ENCODE measurements at regions not wholly inside any gene's neighbourhood (a gene's known extent, or its start where the extent isn't known, plus 50 kb on each side); places are given as distances from the start of the nearest gene placed in this dataset.

DNA sequence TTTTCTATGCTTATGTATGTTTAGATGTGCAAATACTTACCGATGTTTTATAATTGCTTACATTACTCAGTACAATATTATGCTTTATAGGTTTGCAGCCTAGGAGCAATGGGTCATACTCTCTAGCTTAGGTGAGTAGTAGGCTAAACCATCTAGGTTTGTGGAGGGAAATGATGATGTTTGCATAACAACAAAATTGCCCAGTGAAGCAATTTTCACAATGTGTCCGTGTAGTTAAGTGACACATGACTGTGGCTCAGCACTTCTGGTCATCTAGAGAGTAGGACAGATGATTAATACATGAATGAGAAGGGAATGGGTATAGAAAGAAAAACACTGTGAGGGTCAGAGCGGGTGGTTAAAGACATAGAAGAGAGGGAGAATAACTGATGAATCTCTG lies 2116.2 kb upstream of the PIK3C3 start:
- no peak for DNase-seq

DNA sequence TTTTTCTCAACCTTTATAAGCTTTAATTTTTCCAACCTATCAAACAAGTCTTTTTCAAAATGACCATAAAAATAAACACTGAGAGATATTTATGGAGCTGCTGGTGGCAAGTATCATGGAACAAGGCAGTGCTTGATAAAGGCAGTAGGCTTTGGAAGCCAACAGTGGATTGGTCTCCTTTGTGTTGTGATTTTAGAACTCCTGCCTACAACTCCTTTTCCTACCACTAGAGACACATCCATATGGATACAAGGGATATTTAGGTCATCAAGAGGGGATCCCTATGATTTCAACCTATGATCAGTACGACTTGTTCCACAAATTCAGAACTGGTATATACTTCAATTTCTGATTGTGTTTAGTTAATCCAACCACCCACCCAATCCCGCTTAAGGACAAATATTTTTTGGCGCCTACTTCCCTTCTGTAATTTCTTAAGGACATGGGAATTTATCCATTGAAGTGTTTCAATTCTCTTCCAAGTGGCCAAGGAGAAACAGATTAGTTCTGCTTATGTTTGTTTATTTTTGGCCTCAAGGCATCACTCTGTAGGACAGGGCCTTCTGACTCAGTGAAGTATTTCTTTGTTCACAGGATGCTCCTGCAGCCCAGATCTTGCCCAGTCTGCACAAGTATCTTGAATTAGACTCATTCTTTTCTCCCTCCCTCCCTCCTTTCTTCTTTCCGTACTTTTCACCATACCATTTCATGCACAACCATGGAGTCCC lies 2119.6 kb upstream of the PIK3C3 start:
- DNase-seq, result no peak

DNA sequence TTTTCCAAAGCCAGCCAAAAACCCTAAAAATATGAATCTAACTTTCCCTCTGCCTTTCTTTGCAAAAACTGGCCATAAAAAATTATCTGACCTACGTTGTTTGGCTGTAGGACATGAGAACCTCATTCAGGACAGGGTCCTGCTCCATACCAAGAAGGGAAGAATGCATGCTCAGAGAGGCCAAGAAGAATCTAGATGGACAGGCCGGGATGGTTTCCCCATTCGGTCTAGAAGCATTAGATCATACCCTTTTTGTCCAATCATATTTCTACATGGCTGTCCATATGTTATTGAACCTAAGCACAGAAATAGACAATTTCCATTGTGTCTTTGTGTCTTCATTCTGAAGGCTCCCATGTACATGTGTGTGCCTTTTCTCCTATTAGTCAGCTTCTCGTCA lies 2120.4 kb upstream of the PIK3C3 start:
- no peak for DNase-seq

DNA sequence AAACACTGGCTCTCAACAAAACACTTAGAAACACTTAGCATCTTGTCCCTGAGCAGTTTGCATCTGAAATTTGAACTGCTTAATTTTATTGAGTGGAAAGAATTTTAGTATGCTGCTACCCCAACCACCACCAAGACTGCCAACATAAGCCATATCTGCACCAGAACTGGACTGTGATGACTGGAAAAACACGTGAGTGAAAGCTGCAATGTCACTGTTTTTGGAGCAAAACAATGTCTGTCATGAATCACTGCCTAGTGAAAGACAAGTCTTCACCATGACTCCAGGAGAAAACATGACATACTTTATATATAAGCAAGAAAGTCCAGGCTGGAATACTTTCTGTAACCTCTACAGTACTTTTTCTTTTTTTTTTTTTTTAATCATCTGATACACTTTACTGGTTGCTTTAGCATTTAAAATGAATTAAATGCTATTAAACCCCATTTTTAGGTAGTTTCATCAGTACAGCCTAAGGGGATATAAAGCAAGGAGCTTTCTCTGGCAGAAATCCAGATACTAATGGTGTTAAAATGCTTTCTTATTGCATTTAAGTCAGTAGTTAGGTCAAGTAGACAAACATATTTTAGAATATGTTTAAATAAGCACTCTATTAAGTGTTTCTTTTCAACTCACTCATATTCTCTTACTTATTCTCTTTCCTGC lies 2129.4 kb upstream of the PIK3C3 start:
- DNase-seq, result peak; percentile 12 to 84 (median 58)

DNA sequence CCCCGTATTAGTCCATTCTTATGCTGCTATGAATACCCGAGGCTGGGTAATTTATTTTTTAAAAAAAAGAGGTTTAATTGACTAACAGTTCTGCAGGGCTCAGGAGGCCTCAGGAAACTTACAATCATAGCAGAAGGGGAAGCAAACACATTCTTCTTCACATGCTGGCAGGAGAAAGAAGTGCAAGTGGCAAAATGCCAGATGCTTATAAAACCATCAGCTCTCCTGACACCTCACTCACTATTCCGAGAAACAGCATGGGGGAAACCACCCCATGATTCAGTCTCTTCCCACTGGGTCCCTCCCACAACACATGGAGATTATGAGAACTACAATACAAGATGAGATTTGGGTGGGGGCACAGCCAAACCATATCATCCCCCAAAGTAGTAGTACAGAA lies 2148.5 kb upstream of the PIK3C3 start:
- peak in 1 of 3 experiments; percentile 19 for DNase-seq

DNA sequence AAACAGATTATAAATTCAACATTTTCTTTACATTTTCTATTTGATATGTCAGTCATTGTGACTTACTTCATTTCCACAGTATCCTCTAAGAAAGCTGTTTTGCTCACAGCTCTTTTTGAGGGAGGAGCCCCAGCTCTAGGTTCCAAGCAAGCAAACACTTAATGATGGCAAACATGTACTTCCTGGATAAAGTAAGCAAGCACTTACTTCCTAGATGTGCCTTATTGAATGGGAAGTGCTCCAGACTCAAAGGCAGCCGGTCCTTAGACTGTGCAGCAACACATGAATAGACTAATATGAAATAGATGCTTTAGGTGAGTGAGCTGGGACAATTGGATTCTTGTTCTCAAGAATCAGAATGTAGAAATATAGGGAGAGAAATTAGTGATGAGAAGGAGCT lies 2149.8 kb upstream of the PIK3C3 start:
- DNase-seq, result no peak

DNA sequence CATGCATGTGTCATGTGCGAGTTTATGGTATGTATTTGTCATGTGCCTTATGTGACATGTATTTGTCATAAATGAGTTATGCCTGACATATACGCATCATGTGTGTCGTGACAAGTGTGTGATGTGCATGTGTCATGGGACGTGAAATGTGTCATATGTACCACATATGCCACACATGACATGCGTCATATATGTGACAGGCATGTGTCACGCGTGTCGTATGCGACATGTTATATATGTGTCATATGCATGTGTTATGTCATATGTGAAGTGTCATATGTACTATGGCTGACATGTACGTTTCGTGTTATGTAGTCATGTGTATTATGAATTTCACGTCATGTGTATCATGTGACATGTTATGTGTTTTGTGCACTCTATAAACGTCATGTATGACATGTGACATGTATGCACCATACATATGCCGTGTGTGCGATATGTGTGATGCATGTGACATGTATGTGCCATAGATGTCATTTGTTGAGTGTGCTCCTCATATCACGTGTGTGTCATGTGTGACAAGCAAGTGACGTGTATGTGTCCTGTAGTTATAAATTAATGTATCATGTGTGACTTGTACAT lies 2152.3 kb upstream of the PIK3C3 start:
- DNase-seq, result no peak

DNA sequence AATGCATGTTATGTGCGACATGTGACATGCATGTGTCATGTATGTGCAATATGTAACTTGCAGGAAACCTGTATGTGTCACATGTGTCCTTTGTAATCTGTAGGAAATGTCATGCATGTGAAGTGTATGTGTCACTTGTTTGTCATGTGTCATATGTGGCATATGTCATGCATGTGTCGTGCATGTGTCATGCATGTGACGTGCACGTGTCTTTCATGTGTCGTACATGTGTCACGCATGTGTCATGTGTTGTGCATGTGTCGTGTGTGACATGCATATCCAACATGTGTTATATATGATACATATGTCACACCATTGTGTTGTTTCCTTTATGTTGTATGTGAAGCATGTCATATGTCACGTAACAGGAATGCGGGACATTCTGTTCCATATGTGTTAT lies 2153.2 kb upstream of the PIK3C3 start:
- DNase-seq, result no peak

DNA sequence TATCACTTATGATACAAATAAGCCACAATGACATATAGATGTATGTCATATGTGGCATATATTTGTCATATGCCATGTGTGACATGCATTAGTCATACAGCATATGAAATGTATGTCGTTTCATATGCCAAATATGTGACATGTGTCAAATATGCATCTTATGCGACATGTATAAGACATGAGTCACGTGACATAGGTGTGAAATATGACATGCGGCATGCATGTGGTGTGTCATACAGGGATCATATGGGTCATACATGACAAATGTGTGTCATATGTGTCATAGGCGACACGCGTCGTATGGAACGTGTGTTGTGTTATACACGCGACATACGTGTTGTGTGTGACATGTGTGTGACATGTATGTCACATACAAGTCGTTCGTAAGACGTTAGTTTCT lies 2154.0 kb upstream of the PIK3C3 start:
- no peak for DNase-seq

DNA sequence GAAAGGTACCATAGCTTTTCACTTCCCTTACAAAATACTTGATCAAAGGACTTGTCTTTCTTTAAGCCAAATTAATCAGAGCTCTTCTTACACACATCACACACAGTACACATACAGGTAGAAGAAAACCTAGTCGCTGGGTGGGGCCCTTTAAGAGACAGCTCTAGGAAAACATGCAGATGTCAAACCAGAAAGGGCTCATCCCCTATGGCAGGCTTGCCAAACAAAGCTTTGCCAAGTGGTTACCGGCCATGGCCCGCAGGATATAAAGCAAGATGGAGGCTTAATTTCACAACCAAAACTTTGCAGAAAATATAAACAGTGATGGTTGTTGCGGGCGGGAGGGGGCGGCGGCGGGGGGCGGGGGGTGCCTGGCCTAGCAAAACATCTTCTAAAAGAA lies 2156.0 kb upstream of the PIK3C3 start:
- peak in 2 of 3 experiments; percentile 24 to 26 for DNase-seq

DNA sequence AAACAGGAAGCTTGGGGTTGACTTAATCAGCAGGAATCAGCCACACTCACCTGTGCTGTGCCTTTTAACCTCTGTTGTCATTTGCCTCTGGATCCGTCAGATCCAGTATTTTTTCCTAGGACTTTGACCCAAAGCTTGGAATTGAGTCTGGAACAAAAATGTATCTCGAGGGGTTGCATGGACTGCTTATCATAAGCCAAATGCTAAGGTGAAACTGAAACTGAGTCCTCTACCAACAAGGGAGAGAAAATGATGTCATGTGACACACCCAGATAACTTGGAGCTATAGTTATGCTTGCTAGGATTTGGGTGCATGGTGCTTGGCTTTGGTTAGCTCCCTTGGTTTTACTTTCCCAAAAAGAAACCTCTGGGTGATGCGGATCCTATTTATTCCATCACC lies 2158.6 kb upstream of the PIK3C3 start:
- DNase-seq, result no peak

DNA sequence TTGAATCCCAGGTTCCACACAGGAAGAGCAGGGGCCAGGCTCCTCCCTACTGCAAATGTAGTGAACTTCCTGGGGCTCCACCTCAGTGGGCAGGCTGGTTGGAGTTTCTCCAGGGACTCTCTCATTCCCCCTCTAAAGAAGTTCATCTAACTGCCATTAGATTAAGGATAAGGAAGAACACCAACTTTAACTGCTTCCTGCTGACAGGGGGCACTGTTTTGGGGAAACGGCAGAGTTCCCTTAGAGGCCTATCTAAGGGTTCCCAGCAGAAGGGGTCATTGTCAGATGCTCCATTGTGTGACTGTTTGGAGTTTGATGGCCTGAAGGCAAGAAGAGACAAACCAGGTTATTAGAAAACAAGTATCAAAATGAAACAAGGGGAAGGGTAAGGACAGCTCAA lies 2159.7 kb upstream of the PIK3C3 start:
- DNase-seq, result no peak

DNA sequence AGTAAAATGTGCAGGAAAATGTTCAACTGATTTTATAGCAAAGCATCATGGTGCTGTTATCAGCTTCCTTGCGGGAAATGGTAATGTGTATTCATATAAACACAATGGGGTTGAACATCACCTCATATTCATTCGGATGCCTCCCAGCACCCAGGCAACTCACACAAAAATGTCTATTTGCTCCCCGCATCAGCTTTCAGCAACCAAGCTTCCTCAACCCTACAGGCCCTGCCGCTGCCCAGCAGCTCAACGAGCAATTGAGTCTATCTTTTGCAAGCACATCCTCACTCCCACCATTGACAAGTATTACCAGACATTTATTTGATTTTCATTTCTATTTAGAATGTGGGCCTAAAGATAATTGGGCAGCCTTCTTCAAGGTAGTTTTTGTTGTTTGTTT lies 2161.4 kb upstream of the PIK3C3 start:
- DNase-seq, result no peak

DNA sequence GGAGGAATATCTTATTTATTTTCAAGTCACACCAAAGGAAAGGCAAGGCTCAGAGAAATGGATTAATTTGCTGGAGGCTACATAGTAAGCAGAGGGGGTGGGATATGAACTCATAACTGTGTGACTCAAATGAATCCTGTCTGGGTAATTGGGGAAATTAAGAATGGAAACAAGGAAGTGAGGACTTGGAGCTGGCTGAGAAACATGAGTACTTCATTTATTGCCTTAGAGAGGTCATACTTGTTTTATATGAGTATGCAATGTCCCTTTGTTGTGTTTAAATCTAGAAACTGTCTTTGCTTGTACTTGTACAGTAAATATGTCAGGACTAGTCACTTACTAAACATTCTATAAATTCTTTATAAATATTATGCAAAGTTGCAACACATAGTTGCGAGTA lies 2166.7 kb upstream of the PIK3C3 start:
- no peak for DNase-seq

DNA sequence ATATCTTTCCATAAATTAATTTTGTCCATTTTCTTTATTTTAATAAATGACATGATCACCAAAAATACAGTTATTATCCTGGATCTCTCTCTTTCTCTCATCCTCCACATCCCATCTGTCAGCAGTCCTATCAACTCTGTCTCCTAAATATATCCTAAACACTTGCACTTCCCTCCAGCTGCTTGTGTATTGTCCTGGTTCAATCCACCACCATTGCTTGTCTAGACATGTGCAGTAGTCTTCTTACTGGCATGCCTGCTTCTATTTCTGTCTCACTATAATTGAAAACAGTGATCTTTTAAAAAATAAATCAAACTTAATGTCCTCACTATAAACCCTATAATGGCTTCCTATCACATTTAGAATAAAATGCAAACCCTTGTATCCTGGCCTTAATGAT lies 2168.6 kb upstream of the PIK3C3 start:
- peak in 1 of 3 experiments; percentile 37 for DNase-seq

DNA sequence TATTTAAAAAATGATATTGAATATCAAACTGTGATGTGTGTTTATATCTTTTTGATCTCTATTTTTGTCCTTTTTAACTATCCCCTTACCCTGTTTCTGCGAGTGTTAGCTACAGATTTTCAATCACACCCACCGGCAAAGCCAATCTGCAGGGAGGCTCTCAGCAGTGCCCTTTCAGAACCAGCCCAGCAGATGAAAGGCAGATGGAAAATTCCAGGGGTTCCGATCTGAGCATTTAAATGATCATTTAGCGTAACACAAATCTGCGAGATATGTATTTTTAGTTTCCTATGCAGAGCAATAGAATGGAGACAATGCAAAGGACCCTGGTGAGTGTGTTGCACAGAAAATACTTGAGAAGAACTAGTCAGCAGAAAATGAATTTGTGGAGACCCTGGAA lies 2170.5 kb upstream of the PIK3C3 start:
- DNase-seq, result no peak

DNA sequence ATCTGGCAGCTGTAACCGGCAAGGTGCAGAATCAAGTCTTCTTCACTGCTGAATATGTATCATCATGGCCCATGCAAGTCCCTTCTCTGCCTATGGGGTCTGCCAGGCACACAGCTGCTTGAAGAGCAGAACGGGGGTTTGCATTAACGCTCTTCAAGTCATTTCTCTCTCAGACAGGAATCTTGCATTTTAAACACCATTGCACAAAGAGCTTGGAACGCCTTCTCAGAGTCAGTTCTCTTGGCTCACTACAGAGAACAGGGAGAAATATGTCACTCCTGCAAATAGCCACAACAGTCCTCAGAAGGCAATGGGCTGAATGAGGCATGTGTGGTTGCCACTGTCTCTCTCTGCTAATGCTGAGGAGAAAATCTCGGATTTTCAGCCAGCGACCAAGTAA lies 2173.5 kb upstream of the PIK3C3 start:
- no peak for DNase-seq

DNA sequence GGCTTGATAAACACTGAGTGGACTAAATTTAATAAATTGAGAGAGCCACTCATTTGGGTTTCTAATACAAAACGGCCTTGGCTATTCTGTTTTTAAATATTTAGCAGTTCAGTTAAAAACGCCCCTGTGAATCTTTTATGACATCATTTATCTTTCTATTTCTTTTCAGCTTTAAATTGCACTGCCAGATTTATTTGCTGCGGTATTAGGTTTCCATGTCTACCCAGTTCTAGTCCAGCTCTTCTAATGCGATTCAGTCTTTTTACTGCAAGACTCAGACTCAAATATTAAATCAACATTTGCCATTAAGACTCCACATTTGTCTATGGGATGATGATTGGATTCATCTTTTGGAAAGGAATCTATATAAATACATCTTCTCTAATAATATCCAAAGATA lies 2174.3 kb upstream of the PIK3C3 start:
- DNase-seq, result no peak

DNA sequence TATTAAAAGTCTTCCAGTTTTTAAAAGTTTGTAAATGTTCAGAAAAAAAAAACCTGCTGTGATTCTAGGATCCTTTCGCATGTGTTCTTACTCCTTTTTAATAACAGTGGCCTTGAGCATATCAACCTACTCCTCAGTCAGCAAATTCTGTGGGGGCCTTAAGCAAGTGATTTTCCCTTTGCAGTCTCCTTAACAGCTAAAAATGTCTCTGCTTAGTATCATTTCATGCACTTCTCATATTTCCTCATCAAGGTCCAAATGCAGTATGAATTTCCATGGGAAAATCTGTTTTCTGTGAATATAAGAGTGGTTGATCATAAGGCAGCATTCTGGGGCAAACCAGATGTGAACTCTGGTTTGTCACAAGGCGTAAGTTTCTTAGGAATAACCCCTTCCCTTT lies 2175.1 kb upstream of the PIK3C3 start:
- no peak for DNase-seq

DNA sequence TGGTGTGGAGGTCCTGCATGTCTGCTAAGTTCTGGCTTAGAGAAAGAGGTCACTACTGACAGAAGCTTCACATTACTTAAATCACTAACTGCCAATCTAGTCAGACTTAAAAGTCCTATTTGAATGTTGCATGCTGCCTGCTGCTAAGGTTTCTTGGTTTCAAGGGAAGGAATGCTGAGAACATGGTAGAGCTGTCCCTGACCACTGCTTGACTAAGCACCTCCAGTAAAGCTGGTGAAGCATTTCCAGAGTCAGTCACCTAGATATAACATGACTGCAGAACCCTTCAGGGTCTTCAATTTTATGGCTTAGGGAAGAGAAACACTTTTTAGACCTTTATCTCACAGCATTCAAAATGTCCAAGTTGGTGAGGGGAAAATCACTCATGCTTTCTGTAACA lies 2178.3 kb upstream of the PIK3C3 start:
- DNase-seq, result no peak

DNA sequence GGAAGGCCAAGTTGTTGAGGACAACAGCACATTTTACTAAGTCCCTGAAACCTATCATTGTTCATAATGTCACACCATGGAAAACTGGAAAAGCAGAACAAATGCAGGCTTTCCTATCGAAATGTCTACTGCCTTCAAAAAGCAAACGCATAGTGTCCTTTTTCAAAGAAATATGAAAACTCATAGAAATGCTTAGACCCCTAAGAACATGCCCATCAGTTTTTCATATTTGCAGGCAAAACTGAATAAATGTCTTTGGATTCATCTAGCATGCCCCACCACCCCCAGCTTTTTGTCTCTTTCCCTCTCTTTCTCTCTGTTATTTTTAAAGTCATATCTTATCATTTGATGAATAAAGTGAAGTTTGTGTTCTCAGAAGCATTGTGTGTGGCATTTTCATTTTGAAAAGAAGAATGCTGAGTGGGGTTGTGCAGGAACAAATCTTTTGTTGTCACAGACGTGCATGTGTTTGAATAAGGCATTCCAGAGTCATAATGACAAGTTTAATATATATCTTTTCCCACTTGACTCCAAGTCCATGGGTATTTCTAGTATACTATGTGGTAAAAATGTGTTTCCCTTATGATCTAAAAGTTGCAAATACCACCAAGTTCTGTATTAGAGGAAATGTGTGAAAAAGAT lies 2180.0 kb upstream of the PIK3C3 start:
- DNase-seq, result no peak

DNA sequence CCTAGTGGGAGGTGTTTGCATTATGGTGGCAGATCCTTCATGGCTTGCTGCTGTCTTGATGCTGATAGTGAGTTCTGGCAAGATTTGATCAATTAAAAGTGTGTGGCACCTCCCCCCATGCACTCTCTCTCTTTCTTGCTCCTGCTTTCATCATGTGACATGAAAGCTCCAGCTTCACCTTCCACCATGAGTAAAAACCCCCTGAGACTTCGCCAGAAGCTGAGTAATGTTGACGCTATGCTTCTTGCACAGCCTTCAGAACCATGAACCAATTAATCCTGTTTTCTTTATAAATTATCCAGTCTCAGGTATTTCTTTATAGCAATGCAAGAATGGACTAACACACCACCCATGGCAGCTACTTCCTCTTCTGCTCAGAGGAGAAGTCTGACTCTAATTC lies 2181.4 kb upstream of the PIK3C3 start:
- DNase-seq, result no peak

DNA sequence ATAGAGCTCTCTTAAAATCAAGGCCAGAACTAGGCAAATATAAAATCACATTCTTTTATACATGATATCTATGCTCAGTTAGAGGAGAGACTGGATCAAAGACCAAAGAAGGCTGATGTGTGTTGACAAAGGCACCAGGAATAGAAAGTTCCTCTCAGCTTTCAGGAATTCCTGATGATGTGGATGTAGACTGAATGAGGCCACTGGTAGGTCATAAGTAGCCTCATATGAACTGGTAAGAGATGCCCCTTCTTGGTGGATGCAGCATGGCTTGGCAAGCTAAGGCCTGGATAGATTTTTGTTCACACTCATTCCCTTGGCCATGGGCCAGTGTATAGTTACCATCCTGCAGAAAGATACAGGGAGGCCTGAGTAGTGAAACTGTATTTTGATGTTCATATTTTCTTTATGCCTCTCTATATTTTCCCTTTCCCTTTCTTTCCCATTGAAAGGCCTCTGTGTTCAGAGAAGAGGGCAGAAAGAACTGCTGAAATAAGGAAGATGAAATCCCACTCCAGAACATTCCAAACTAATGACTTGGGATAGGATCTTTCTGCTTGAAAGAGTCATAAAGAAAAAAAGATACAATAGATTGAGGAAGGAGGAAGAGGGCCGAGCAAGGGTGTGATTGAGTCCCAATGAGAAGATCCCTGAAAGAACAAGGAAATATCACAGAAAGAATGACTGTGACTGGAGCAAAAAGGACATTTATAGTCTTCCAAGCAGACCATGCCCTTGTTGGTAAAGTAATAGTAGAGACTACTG lies 2182.7 kb upstream of the PIK3C3 start:
- DNase-seq, result no peak

Data from NCI-H1417 (cell line).